ENCODE measurements at regions not wholly inside any gene's neighbourhood (a gene's known extent, or its start where the extent isn't known, plus 50 kb on each side); places are given as distances from the start of the nearest gene placed in this dataset.
"Not testable (repeated sequence)": the region's sequence is repeated elsewhere in the genome, so short reads cannot be mapped to it uniquely, and the experiment has no call there.

DNA sequence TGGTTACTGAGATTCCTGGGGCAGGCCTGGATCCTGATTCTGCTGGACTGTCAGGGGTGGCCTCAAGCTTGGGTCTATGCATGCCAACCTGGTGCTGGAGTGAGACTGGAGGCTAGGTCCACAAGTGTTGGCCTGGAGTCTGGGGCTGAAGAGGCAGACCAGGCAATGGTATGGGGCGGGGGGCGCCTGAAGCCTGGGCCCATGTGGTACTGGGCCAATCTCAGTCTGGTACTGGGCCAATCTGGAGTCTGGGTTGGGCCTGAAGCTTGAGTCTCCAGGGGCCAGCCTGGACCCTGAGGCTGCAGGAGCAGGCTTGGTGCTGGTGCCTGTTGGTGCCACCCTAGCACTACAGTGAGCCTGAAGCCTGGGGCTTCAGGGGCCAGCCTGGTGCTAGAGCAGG lies 108.9 kb upstream of the ZCCHC13 start:
- H3K79me2 ChIP-seq: no peaks in the 10 kb centered on the region
- WGBS (ENCODE audit: low lambda C conversion rate, missing lambda C conversion rate): 86% methylated on average over 2 of the region's 2 CpGs
- TF ChIP-seq EZH2 (IDR thresholded peaks at IDR 0.05; ENCODE audit: borderline replicate concordance) (no peak), EZH2phosphoT487 (IDR thresholded peaks at IDR 0.05; ENCODE audit: low read depth, severe bottlenecking, unreplicated experiment) (no peak)
- TF ChIP-seq, protein P1, sequence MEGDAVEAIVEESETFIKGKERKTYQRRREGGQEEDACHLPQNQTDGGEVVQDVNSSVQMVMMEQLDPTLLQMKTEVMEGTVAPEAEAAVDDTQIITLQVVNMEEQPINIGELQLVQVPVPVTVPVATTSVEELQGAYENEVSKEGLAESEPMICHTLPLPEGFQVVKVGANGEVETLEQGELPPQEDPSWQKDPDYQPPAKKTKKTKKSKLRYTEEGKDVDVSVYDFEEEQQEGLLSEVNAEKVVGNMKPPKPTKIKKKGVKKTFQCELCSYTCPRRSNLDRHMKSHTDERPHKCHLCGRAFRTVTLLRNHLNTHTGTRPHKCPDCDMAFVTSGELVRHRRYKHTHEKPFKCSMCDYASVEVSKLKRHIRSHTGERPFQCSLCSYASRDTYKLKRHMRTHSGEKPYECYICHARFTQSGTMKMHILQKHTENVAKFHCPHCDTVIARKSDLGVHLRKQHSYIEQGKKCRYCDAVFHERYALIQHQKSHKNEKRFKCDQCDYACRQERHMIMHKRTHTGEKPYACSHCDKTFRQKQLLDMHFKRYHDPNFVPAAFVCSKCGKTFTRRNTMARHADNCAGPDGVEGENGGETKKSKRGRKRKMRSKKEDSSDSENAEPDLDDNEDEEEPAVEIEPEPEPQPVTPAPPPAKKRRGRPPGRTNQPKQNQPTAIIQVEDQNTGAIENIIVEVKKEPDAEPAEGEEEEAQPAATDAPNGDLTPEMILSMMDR (IDR thresholded peaks at IDR 0.05; ENCODE audit: poor library complexity): no peak
- peaks cover 7% of the 10 kb centered on the region for H3K9me3 ChIP-seq (ENCODE audit: low read depth)
- no peak for DNase-seq (ENCODE audit: low spot score)
- no peak overlapping the region for H3K4me2 ChIP-seq
- no peak overlapping the region for H3K4me3 ChIP-seq
- no peaks in the 10 kb centered on the region for H4K20me1 ChIP-seq (ENCODE audit: insufficient read depth, poor library complexity, severe bottlenecking)
- H3K4me1 ChIP-seq (ENCODE audit: insufficient read depth): no peaks in the 10 kb centered on the region
- no peak overlapping the region for H3K27ac ChIP-seq
- H3K27me3 ChIP-seq: no peaks in the 10 kb centered on the region
- H3K9me2 ChIP-seq (replicated peaks; ENCODE audit: insufficient read depth): no peaks in the 10 kb centered on the region
- no peak overlapping the region for H2AFZ ChIP-seq
- H3K36me3 ChIP-seq (replicated peaks; ENCODE audit: insufficient read depth, low read depth): no peaks in the 10 kb centered on the region

DNA sequence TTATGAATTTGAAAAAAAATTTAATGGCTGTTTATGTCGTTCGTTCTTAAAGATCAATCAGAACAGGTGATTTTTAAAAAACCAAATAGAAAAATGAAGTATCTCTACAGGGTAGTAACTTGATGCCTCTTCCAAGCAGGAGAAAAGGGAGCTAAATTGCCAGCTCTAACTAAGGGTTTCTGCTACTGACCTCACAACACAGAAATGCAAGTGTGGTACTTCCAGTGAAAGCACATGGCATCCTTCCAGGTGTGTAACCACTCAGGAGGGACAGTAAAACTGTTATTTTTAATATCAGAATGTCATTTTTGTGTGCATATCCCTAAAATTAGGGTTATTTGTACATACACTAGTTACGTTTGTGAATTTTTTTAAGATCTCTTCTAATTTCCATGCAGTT lies 116.8 kb upstream of the ZCCHC13 start:
- no peaks in the 10 kb centered on the region for H3K4me1 ChIP-seq (ENCODE audit: insufficient read depth)
- H3K36me3 ChIP-seq (replicated peaks; ENCODE audit: insufficient read depth, low read depth): no peaks in the 10 kb centered on the region
- no peak overlapping the region for H2AFZ ChIP-seq
- no peak overlapping the region for H3K4me3 ChIP-seq
- no peak overlapping the region for H3K4me2 ChIP-seq
- no peak for DNase-seq (ENCODE audit: low spot score)
- 85% methylated on average over 3 of the region's 3 CpGs for WGBS (ENCODE audit: low lambda C conversion rate, missing lambda C conversion rate)
- H4K20me1 ChIP-seq (ENCODE audit: insufficient read depth, poor library complexity, severe bottlenecking): no peaks in the 10 kb centered on the region
- no peaks in the 10 kb centered on the region for H3K79me2 ChIP-seq
- H3K27ac ChIP-seq: no peak overlapping the region
- H3K27me3 ChIP-seq: no peaks in the 10 kb centered on the region
- no peaks in the 10 kb centered on the region for H3K9me2 ChIP-seq (replicated peaks; ENCODE audit: insufficient read depth)
- H3K9me3 ChIP-seq (ENCODE audit: low read depth): no peaks in the 10 kb centered on the region
- TF ChIP-seq EZH2phosphoT487 (IDR thresholded peaks at IDR 0.05; ENCODE audit: low read depth, severe bottlenecking, unreplicated experiment) (no peak), EZH2 (IDR thresholded peaks at IDR 0.05; ENCODE audit: borderline replicate concordance) (no peak)
- TF ChIP-seq, protein P1 (IDR thresholded peaks at IDR 0.05; ENCODE audit: poor library complexity): no peak

DNA sequence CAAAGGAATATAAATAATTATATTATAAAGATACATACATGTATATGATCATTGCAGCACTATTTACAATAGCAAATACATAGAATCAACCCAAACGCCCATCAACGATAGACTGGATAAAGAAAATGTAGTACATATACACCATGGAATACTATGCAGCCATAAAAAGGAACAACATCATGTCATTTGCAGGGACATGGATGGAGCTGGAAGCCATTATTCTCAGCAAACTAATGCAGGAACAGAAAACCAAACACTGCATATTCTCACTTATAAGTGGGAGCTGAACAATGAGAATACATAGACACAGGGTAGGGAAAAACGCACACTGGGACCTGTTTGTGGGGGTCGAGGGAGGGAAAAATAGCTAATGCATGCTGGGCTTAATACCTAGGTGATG lies 120.9 kb upstream of the ZCCHC13 start:
- DNase-seq (ENCODE audit: low spot score); H3K36me3 ChIP-seq (replicated peaks; ENCODE audit: insufficient read depth, low read depth); H3K27ac ChIP-seq; H2AFZ ChIP-seq; H3K4me2 ChIP-seq; H3K4me3 ChIP-seq; H3K9me2 ChIP-seq (replicated peaks; ENCODE audit: insufficient read depth); H3K9me3 ChIP-seq (ENCODE audit: low read depth); H3K27me3 ChIP-seq; H4K20me1 ChIP-seq (ENCODE audit: insufficient read depth, poor library complexity, severe bottlenecking); H3K79me2 ChIP-seq: not testable (repeated sequence)
- 87% methylated on average over 4 of the region's 4 CpGs for WGBS (ENCODE audit: low lambda C conversion rate, missing lambda C conversion rate)
- H3K4me1 ChIP-seq (ENCODE audit: insufficient read depth): peaks cover 16% of the 10 kb centered on the region

DNA sequence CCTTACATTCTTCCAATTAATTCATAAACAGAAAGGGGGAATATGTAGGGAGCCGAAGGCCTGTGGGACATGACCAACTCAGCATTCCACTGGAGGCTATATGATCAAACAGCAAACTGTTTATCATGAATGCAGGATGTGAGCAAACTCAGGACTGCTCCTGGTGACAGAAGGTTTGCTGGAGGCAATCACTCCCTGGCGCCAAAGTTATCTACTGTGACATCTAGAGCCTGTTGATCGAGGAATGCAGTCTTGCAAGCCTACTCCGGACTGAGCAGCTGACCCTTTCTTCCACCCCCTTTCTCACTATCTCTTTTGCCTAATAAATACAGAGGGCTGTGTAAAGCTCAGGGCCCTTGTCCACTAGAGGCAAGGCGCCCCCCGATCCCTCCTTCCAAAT lies 122.0 kb upstream of the ZCCHC13 start:
- not testable (repeated sequence) for H3K27me3 ChIP-seq; H3K36me3 ChIP-seq (replicated peaks; ENCODE audit: insufficient read depth, low read depth); H4K20me1 ChIP-seq (ENCODE audit: insufficient read depth, poor library complexity, severe bottlenecking); H2AFZ ChIP-seq; H3K79me2 ChIP-seq; H3K9me2 ChIP-seq (replicated peaks; ENCODE audit: insufficient read depth); H3K4me2 ChIP-seq; H3K9me3 ChIP-seq (ENCODE audit: low read depth); H3K4me3 ChIP-seq; H3K27ac ChIP-seq; DNase-seq (ENCODE audit: low spot score)
- peaks cover 18% of the 10 kb centered on the region for H3K4me1 ChIP-seq (ENCODE audit: insufficient read depth)
- WGBS (ENCODE audit: low lambda C conversion rate, missing lambda C conversion rate): 66% methylated on average over 6 of the region's 6 CpGs

DNA sequence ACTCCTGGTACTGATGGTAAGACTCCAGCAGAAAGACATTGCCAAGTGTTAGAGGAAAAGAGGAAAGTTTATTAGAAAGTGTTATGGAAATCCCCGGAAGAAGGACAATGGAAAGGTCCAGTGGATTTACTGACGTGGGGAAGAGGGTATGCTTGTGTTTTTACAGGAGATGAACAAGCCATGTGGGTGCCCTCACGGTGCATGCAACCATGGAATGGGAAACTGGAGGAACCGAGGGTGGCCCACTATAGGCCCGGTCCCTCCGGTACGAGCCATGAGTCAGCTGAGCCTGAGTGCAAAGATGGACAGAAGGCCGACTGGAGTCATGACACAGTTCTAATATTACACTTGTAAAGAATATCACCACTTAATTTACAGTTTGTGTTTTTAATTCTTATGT lies 123.3 kb upstream of the ZCCHC13 start:
- H2AFZ ChIP-seq: no peak overlapping the region
- no peaks in the 10 kb centered on the region for H4K20me1 ChIP-seq (ENCODE audit: insufficient read depth, poor library complexity, severe bottlenecking)
- WGBS (ENCODE audit: low lambda C conversion rate, missing lambda C conversion rate): 73% methylated on average over 8 of the region's 8 CpGs
- H3K27ac ChIP-seq: peak overlapping the region; percentile 3
- no peaks in the 10 kb centered on the region for H3K9me2 ChIP-seq (replicated peaks; ENCODE audit: insufficient read depth)
- TF ChIP-seq, protein P1 (IDR thresholded peaks at IDR 0.05; ENCODE audit: poor library complexity): no peak
- TF ChIP-seq EZH2 (IDR thresholded peaks at IDR 0.05; ENCODE audit: borderline replicate concordance) (no peak), EZH2phosphoT487 (IDR thresholded peaks at IDR 0.05; ENCODE audit: low read depth, severe bottlenecking, unreplicated experiment) (no peak)
- no peaks in the 10 kb centered on the region for H3K9me3 ChIP-seq (ENCODE audit: low read depth)
- H3K4me2 ChIP-seq: peak overlapping the region; percentile 73
- H3K4me3 ChIP-seq: no peak overlapping the region
- H3K79me2 ChIP-seq: no peaks in the 10 kb centered on the region
- no peaks in the 10 kb centered on the region for H3K27me3 ChIP-seq
- no peak for DNase-seq (ENCODE audit: low spot score)
- no peaks in the 10 kb centered on the region for H3K36me3 ChIP-seq (replicated peaks; ENCODE audit: insufficient read depth, low read depth)
- peaks cover 18% of the 10 kb centered on the region for H3K4me1 ChIP-seq (ENCODE audit: insufficient read depth)

Measured in hepatocyte (in vitro differentiated cells).